ENCODE measurements at regions not wholly inside any gene's neighbourhood (a gene's known extent, or its start where the extent isn't known, plus 50 kb on each side); places are given as distances from the start of the nearest gene placed in this dataset.

DNA sequence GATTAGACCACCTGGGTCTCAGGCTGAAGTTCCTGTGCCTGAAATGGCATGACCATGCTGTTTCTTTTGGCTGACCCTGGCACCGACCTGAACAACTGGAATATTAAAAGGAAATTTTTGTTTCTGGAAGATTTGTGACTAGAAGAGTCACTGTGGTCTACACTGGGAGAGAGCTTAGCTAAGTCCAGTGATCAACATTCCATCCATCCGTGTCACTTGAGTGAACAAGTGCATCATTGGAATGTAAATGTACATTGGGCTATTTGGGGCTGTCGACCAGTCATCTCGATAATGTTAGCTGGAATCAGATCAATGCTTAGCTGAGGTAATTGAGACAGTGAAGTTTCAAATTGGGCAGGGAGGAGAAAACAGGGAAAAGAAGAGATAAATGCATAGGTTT is 95.4 kb upstream of the CCDC85A start:
- no peak for TF ChIP-seq POLR2A (IDR thresholded peaks at IDR 0.05)
- TF ChIP-seq, protein P1, sequence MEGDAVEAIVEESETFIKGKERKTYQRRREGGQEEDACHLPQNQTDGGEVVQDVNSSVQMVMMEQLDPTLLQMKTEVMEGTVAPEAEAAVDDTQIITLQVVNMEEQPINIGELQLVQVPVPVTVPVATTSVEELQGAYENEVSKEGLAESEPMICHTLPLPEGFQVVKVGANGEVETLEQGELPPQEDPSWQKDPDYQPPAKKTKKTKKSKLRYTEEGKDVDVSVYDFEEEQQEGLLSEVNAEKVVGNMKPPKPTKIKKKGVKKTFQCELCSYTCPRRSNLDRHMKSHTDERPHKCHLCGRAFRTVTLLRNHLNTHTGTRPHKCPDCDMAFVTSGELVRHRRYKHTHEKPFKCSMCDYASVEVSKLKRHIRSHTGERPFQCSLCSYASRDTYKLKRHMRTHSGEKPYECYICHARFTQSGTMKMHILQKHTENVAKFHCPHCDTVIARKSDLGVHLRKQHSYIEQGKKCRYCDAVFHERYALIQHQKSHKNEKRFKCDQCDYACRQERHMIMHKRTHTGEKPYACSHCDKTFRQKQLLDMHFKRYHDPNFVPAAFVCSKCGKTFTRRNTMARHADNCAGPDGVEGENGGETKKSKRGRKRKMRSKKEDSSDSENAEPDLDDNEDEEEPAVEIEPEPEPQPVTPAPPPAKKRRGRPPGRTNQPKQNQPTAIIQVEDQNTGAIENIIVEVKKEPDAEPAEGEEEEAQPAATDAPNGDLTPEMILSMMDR (IDR thresholded peaks at IDR 0.05), result no peak

Data from Peyer's patch (tissue), 4 donors.